SKM-1 (cell line): ENCODE measurements at regions not wholly inside any gene's neighbourhood (a gene's known extent, or its start where the extent isn't known, plus 50 kb on each side); places are given as distances from the start of the nearest gene placed in this dataset.

ENCODE experiments used
- DNase-seq: peaks from one replicate; lab custom pipeline; 2025; ENCODE audit not compliant: unreplicated experiment; lab: John Stamatoyannopoulos, UW

GRCh38 chr3:83729576-83729975 is 1229.2 kb upstream of the CADM2 start:
- no peak for DNase-seq

GRCh38 chr3:83734656-83735055 is 1224.1 kb upstream of the CADM2 start:
- DNase-seq, result no peak

- peak; percentile 83 for DNase-seq
Observed at GRCh38 chr3:83738202-83738601, 1220.6 kb upstream of the CADM2 start.

DNA sequence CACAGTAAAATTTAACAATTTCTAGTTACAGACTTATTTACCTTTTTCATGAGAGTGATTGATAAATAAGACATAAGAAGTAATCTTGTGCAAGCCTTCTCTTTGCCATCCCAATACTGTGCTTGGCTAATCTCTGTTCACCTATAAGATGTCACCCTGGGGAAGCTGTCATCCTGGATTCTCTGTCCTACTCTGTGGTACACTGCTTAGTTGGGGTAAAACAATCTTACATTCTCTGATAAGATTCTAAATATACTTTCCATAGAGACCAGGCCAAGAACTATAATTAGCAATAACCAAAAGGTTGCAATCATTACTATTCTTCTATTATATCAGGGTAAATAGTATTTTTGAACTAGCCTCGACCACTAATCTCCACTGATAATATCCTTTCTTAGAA is 1218.3 kb upstream of the CADM2 start:
- DNase-seq, result no peak

- DNase-seq, result no peak
Observed at GRCh38 chr3:83765956-83766355, 1192.8 kb upstream of the CADM2 start.

GRCh38 chr3:83769791-83770663 is 1188.8 kb upstream of the CADM2 start:
- no peak for DNase-seq

DNA sequence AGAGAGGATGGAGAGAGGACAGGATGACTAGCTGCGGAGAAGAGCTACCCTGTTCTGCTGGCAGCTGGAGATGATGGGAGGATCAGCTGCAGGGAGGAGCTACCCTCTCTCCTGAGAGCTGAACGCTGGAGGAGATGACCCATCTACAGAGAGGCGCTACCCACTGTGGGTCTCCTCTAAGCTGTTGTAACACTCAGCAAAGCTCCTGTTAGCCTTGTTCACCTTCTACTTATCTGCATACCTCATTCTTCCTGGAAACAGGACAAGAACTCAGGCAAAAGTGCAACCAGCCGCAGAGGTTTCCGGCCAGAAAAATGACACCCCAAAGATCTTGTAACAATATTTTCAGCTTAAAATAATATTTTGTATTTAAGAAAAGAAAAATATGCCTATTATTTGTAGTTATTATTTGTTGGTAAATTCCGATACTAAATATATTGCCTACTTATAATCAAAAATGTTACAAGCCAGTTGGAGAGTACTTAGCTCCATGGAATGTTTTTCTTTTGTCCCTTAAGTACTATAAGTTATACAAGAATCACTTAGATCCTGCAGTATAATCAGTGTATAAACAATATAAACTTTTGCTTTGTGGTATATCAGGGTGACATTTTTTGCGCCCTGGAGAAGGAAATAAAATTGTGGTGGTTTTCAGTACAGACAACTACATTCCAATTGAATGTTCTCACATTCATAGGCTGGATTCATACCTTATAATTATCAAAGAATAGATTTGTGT is 1188.0 kb upstream of the CADM2 start:
- DNase-seq, result no peak

GRCh38 chr3:83802801-83803200 is 1156.0 kb upstream of the CADM2 start:
- no peak for DNase-seq

DNA sequence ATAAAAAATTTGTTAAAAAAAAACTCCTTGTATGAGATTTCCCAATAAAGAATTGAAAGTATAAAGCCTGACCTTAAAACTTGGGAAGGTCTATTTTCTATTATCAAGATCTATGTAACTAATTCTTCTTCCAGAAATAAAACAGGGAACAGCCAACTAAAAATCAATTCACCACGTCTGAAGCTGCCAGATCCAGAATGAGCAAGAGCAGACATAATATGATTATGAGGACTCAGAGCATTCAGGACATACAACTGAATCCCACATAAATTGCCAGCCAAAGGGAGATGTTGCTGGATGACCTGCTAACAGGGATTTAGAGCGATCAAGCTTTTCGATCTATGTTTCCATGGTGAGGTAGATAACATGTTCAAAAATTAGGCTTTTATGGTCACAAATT is 1151.3 kb upstream of the CADM2 start:
- no peak for DNase-seq

DNA sequence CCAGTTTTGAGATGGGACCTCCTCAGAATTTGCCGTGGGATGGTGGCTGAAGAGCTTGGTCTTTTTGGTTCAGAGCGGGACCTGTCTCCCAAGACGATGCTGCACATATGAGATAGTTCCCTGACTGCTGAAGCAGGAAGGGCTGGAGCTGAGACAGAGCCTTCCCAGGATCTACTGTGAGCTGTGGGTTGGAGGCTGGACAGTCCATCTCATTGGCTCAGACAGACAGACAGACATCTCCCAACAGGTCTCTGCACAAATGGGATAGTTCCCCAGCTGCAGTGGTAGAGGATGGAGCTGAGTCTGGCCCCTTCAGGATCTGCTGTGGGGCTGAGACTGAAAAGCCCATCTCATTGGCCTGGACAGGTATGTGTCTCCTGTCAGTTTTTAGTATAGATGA is 1145.6 kb upstream of the CADM2 start:
- no peak for DNase-seq

- DNase-seq, result no peak
Observed at GRCh38 chr3:83816653-83817052, 1142.1 kb upstream of the CADM2 start.

DNA sequence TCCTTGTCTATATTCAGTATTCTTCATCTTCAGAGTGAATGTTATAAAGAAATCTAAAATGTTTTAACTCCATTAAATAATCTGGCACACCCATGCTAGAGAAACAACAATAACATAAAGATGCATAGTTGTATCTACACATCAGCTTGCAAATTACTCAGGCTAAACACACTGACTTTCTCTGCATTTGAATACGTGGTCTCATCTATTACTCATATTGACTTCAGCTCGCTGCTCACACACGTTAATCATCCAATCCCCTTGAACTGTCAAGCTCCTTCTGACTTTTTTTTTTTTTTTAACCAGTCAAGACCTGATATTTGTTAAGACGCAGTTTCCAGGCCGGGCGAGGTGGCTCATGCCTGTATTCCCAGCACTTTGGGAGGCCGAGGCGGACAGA is 1137.3 kb upstream of the CADM2 start:
- no peak for DNase-seq

DNA sequence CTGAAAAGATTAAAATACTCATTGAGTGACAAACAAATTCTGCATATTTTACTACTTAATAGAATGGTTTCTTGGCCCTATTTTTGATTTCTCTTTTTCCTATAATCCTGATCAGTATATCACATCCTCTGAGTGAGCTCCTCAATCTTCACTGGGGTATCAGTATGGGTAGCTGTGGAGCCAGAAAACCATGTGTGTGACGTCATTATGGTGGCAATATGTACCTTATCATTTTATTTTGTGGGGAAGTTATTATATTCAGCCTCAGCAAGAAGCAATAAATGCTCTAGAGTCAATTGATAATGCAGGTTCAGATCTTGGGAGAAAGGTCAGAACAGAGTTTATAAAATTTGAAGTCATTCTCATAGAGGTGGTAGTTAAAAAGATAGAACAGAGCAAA is 1135.7 kb upstream of the CADM2 start:
- no peak for DNase-seq

DNA sequence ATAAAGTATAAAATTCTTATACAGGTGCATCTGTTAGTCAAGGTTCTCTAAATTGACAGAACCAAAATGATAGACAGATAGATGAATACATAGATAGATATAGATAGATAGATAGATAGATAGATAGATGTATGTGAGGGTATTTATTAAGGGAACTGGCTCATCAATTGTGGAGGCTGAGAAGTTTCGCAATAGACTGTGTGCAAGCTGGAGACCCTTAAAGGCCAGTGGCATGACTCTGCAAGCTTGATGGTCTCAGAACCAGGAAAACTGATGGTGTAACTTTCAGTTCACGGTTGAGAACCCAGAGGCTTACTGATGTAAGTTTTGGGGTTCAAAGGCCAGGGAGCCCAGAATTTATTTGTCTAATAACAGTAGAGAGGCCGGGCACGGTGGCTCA is 1123.7 kb upstream of the CADM2 start:
- no peak for DNase-seq

DNA sequence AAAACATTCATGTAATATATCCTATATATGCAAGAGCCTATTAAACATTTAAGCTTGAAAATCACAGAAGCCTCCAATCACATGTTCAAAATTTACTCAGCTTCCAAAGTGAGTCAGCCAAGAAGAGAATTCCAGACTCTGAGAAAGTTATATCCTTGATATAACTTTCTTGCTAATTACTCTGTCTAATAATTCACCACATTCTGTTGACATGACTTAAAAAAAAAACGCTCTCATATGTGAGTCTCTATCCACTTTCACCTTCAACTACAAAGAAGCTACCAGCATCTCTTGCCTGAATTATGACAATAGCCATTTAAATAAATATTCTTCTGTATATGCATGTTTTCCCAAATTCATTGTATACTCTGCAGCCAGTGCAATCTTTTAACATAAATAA is 1116.3 kb upstream of the CADM2 start:
- DNase-seq, result no peak

DNA sequence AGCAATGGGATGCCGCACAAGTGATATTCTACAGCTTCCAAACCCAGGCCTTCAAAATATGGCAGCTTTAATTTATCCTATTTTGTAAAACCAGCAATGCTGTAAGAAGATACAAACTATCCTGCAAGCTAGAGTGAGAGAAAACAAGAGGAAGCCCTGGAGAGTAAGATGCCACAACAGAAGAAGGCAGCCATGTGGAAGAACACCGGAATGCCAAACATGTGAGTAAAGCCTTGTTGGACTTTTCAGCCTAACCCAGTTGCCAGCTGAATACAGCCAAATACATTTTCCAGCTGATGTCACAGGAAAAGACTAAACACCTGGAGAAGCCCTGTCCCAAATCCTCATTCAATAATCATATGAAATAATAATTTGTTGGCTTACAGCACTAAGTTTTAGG is 1115.1 kb upstream of the CADM2 start:
- DNase-seq, result no peak

DNA sequence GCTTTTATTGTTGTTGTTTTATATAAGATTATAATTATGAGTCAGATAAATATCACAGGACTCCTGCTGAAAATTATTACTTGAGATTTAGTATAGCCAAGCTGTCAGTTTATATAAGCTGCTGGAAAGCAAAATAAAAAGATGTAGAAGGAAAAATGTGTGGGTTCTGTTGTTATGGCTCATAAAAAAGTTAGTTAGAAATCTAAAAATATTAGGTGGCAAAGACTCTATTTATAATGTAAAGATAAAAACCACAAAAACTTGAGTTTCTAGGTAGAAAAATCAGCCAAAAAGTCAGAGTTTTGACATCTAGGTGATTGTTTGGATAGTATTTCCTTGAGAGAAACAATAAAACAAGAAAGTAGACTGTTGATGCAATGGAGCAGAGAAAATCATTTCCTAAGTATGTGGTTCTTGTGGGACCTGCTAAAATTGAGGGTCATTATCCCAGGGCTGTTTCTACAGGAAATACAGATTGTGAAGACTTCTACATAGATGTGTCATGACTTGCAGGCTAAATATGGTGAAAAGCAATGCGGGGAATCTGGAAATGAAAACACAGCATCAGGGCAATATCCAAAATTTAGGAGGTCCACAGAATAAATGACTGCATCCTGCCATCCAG is 1109.6 kb upstream of the CADM2 start:
- DNase-seq, result no peak

GRCh38 chr3:83863380-83863779 is 1095.4 kb upstream of the CADM2 start:
- no peak for DNase-seq

- no peak for DNase-seq
Observed at GRCh38 chr3:83868909-83869567, 1089.8 kb upstream of the CADM2 start.

DNA sequence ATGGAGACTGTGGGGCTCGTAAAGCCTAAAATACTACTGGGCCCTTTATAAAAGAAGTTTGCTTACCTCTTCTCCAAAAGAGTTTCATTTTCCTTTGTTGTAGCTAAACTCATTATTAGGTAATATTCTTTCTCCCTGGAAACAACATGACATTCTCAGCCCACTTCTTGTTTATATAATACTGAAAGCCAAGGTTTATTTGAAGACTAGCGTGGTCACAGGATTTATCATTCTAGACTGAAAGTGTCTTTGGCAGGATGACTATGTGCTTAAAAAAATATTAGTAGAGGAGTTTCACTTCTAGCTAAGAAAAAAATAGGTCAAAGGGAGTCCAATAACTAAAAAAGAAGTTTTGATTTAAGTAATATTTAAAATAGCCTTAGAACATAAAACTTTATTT is 1085.2 kb upstream of the CADM2 start:
- no peak for DNase-seq

DNA sequence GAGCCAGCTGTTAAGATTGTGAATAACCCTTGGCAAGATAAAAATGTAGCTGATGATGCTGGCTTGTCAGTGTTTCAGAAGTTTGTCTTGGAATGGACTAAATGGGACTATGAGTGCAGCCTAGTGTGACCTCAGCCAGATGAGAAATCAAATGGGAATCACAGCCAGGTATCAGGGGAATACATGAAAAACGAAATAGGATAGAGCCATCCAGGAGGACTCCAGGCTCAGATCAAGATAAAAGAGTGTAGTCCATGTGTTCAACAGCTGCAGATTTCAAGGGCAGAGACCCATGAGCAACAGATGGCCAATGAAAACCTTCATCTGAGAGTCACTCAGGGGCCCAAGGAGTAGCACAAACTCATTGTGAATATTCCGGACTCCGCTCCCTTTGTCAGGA is 1080.9 kb upstream of the CADM2 start:
- no peak for DNase-seq

- no peak for DNase-seq
Observed at GRCh38 chr3:83882701-83883100, 1076.1 kb upstream of the CADM2 start.
